Hepatocyte (in vitro differentiated cells): ENCODE measurements at regions not wholly inside any gene's neighbourhood (a gene's known extent, or its start where the extent isn't known, plus 50 kb on each side); places are given as distances from the start of the nearest gene placed in this dataset.

Source experiments
- EZH2 ChIP-seq: fragments of 200-600 bp; sonication (generic); IDR thresholded peaks from 2 replicates; pipeline ENCODE4 v1.6.1; 2016; ENCODE audit warnings: antibody characterized with exemption, mild to moderate bottlenecking, borderline replicate concordance
- TF ChIP-seq, protein P1 (sequence below): fragments of 200-600 bp; sonication (generic); IDR thresholded peaks from 2 replicates; pipeline ENCODE4 v1.5.1; 2016; ENCODE audit warnings: antibody characterized with exemption, mild to moderate bottlenecking; ENCODE audit not compliant: poor library complexity

DNA sequence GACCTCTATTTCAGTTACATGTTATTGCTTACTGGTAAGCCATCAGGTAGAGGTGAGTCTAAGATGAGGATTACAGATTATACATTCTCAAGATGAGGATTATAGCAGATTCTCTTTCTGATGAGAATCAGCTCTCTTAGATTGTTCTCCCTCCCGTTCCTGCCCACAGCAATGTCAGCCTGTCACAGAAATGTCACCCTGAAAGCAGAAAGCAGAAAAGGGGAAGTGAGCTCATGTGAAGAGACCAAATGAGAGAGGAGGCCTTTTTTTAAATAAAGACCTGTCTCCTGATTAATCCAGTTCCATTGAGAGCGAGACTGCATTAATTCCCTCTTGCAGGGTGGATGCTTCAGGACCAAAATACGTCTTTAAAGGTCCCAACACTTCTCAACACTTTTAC is 445.6 kb downstream of the KCTD12 start:
- TF ChIP-seq, protein P1, sequence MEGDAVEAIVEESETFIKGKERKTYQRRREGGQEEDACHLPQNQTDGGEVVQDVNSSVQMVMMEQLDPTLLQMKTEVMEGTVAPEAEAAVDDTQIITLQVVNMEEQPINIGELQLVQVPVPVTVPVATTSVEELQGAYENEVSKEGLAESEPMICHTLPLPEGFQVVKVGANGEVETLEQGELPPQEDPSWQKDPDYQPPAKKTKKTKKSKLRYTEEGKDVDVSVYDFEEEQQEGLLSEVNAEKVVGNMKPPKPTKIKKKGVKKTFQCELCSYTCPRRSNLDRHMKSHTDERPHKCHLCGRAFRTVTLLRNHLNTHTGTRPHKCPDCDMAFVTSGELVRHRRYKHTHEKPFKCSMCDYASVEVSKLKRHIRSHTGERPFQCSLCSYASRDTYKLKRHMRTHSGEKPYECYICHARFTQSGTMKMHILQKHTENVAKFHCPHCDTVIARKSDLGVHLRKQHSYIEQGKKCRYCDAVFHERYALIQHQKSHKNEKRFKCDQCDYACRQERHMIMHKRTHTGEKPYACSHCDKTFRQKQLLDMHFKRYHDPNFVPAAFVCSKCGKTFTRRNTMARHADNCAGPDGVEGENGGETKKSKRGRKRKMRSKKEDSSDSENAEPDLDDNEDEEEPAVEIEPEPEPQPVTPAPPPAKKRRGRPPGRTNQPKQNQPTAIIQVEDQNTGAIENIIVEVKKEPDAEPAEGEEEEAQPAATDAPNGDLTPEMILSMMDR = no peak
- TF ChIP-seq EZH2 = no peak
